ENCODE measurements at regions not wholly inside any gene's neighbourhood (a gene's known extent, or its start where the extent isn't known, plus 50 kb on each side); places are given as distances from the start of the nearest gene placed in this dataset.

DNA sequence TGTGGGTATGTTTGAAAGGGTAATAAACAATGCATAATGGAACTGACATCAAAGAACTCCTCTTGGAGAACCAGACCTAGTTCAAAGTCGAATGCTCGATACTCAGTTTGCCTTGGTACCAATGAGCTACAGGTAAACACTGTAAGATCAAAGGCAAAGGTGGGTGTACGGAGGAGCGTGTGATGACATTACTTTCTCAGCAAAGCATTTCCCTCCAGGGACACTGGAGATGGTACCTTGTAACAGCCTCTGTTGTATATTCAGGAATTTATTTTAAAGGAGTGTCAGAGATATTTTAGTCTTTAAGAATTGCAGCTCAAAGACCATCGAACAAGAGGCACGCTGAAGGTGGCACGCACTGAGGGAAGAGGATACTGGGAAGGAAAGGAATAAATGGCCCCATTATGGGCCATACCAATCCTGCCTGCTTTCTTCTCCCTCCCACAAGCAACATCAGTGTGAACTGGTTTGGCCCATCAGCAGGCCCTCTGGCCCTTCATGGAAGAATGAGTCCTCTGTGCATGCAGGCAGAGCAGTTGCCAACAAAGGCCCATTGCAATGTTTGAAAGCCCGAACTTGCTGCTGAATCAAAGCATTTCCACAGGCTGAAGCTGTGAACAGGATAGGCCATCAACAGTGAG lies 410.2 kb downstream of the ACTL7B start (continued):
- TF ChIP-seq NFRKB (IDR thresholded peaks at IDR 0.05) (no peak), ZNF644 (CRISPR knock-in tag; IDR thresholded peaks at IDR 0.05; ENCODE audit: low read depth) (peak; percentile 96), NRL (CRISPR knock-in tag; IDR thresholded peaks at IDR 0.05; ENCODE audit: borderline replicate concordance) (no peak), U2AF1 (optimal IDR thresholded peaks at IDR 0.05; ENCODE audit: low read depth, low read length) (no peak), MYC (CRISPR knock-in tag; IDR thresholded peaks at IDR 0.05; ENCODE audit: borderline replicate concordance) (no peak; the same call in 1 of the 2 replicates), ZNF282 (IDR thresholded peaks at IDR 0.05; ENCODE audit: partially characterized antibody) (no peak), THYN1 (CRISPR knock-in tag; IDR thresholded peaks at IDR 0.05; ENCODE audit: borderline replicate concordance, low read depth) (no peak), KAT7 (CRISPR knock-in tag; IDR thresholded peaks at IDR 0.05; ENCODE audit: borderline replicate concordance) (peak; percentile 29; the same call in 1 of the 2 replicates), HOXA5 (CRISPR knock-in tag; IDR thresholded peaks at IDR 0.05) (no peak), HES4 (CRISPR knock-in tag; IDR thresholded peaks at IDR 0.05; ENCODE audit: borderline replicate concordance) (no peak), TBX2 (CRISPR knock-in tag; IDR thresholded peaks at IDR 0.05; ENCODE audit: borderline replicate concordance) (peak; percentile 85), MTA3 (CRISPR knock-in tag; IDR thresholded peaks at IDR 0.05) (no peak), ZNF589 (CRISPR knock-in tag; conservative IDR thresholded peaks at IDR 0.05) (no peak)
- TF ChIP-seq, protein P1, sequence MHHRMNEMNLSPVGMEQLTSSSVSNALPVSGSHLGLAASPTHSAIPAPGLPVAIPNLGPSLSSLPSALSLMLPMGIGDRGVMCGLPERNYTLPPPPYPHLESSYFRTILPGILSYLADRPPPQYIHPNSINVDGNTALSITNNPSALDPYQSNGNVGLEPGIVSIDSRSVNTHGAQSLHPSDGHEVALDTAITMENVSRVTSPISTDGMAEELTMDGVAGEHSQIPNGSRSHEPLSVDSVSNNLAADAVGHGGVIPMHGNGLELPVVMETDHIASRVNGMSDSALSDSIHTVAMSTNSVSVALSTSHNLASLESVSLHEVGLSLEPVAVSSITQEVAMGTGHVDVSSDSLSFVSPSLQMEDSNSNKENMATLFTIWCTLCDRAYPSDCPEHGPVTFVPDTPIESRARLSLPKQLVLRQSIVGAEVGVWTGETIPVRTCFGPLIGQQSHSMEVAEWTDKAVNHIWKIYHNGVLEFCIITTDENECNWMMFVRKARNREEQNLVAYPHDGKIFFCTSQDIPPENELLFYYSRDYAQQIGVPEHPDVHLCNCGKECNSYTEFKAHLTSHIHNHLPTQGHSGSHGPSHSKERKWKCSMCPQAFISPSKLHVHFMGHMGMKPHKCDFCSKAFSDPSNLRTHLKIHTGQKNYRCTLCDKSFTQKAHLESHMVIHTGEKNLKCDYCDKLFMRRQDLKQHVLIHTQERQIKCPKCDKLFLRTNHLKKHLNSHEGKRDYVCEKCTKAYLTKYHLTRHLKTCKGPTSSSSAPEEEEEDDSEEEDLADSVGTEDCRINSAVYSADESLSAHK (CRISPR knock-in tag; IDR thresholded peaks at IDR 0.05; ENCODE audit: borderline replicate concordance): no peak
- TF ChIP-seq, protein P2, sequence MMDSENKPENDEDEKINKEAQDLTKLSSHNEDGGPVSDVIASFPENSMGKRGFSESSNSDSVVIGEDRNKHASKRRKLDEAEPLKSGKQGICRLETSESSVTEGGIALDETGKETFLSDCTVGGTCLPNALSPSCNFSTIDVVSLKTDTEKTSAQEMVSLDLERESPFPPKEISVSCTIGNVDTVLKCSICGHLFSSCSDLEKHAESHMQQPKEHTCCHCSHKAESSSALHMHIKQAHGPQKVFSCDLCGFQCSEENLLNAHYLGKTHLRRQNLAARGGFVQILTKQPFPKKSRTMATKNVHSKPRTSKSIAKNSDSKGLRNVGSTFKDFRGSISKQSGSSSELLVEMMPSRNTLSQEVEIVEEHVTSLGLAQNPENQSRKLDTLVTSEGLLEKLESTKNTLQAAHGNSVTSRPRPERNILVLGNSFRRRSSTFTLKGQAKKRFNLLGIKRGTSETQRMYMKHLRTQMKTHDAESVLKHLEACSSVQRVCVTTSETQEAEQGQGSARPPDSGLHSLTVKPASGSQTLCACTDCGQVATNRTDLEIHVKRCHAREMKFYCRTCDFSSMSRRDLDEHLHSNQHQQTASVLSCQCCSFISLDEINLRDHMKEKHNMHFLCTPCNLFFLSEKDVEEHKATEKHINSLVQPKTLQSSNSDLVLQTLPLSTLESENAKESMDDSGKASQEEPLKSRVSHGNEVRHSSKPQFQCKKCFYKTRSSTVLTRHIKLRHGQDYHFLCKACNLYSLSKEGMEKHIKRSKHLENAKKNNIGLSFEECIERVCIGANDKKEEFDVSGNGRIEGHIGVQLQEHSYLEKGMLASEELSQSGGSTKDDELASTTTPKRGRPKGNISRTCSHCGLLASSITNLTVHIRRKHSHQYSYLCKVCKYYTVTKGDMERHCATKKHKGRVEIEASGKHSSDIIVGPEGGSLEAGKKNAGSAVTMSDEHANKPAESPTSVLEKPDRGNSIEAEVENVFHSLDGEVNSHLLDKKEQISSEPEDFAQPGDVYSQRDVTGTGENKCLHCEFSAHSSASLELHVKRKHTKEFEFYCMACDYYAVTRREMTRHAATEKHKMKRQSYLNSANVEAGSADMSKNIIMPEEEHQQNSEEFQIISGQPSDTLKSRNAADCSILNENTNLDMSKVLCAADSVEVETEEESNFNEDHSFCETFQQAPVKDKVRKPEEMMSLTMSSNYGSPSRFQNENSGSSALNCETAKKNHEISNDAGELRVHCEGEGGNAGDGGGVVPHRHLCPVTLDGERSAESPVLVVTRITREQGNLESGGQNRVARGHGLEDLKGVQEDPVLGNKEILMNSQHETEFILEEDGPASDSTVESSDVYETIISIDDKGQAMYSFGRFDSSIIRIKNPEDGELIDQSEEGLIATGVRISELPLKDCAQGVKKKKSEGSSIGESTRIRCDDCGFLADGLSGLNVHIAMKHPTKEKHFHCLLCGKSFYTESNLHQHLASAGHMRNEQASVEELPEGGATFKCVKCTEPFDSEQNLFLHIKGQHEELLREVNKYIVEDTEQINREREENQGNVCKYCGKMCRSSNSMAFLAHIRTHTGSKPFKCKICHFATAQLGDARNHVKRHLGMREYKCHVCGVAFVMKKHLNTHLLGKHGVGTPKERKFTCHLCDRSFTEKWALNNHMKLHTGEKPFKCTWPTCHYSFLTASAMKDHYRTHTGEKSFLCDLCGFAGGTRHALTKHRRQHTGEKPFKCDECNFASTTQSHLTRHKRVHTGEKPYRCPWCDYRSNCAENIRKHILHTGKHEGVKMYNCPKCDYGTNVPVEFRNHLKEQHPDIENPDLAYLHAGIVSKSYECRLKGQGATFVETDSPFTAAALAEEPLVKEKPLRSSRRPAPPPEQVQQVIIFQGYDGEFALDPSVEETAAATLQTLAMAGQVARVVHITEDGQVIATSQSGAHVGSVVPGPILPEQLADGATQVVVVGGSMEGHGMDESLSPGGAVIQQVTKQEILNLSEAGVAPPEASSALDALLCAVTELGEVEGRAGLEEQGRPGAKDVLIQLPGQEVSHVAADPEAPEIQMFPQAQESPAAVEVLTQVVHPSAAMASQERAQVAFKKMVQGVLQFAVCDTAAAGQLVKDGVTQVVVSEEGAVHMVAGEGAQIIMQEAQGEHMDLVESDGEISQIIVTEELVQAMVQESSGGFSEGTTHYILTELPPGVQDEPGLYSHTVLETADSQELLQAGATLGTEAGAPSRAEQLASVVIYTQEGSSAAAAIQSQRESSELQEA (CRISPR knock-in tag; IDR thresholded peaks at IDR 0.05; ENCODE audit: not compliant biosample characterization): no peak

Measured in HepG2 (cell line).